GM23338 (cell line): ENCODE measurements at regions not wholly inside any gene's neighbourhood (a gene's known extent, or its start where the extent isn't known, plus 50 kb on each side); places are given as distances from the start of the nearest gene placed in this dataset.
A peak's percentile ranks its signal among the peaks of the same experiment; 100 is the strongest.

Experiments used
- ATAC-seq: fragments of 200-7000 bp; cut with Tn5 transposase; 3 replicates; pipeline ENCODE4 v1.9.1; 2020
- DNase-seq: peaks from one replicate; pipeline ENCODE4 v3.0.0-alpha.2; 2015; ENCODE audit warnings: low spot score
- H2AFZ ChIP-seq: fragments of 200-600 bp; sonication (generic); 2 replicates; pipeline ENCODE4 v1.8.0; 2016; ENCODE audit warnings: antibody characterized with exemption, mild to moderate bottlenecking, moderate library complexity
- H3F3A ChIP-seq: fragments of 200-600 bp; sonication (generic); replicated peaks from 2 replicates; pipeline ENCODE4 v1.8.0; 2017; ENCODE audit warnings: antibody characterized with exemption, mixed run types, low read depth
- H3K27ac ChIP-seq: fragments of 200-600 bp; sonication (generic); 2 replicates; pipeline ENCODE4 v1.6.1; 2016; ENCODE audit warnings: low read depth
- H3K27me3 ChIP-seq: fragments of 200-600 bp; sonication (generic); 2 replicates; pipeline ENCODE4 v1.8.0; 2016; ENCODE audit warnings: mild to moderate bottlenecking, mixed run types, moderate library complexity; ENCODE audit not compliant: insufficient read depth
- H3K36me3 ChIP-seq: fragments of 200-600 bp; sonication (generic); 2 replicates; pipeline ENCODE4 v1.8.0; 2016; ENCODE audit warnings: mild to moderate bottlenecking; ENCODE audit not compliant: insufficient read depth
- H3K4me1 ChIP-seq: fragments of 200-600 bp; sonication (generic); 2 replicates; pipeline ENCODE4 v1.8.0; 2016; ENCODE audit warnings: mild to moderate bottlenecking, moderate library complexity; ENCODE audit not compliant: insufficient read depth
- H3K4me2 ChIP-seq: fragments of 200-600 bp; sonication (generic); 2 replicates; pipeline ENCODE4 v1.7.1; 2017; ENCODE audit warnings: mixed run types
- H3K4me3 ChIP-seq: fragments of 200-600 bp; sonication (generic); 2 replicates; pipeline ENCODE4 v1.6.1; 2016; ENCODE audit warnings: mixed run types
- H3K79me2 ChIP-seq: fragments of 200-600 bp; sonication (generic); replicated peaks from 2 replicates; pipeline ENCODE4 v1.8.0; 2017; ENCODE audit warnings: mild to moderate bottlenecking; ENCODE audit not compliant: insufficient read depth
- H3K9me2 ChIP-seq: fragments of 200-600 bp; sonication (generic); 2 replicates; pipeline ENCODE4 v1.8.0; 2017; ENCODE audit not compliant: insufficient read depth
- H4K20me1 ChIP-seq: fragments of 200-600 bp; sonication (generic); replicated peaks from 2 replicates; pipeline ENCODE4 v1.8.0; 2017; ENCODE audit warnings: mild to moderate bottlenecking; ENCODE audit not compliant: insufficient read depth
- H3K27ac Mint-ChIP-seq: 2 replicates; pipeline ENCODE4 v1.8.0; 2020; ENCODE audit warnings: inconsistent platforms, mild to moderate bottlenecking, moderate library complexity, mixed read lengths
- H3K27me3 Mint-ChIP-seq: 3 replicates; pipeline ENCODE4 v1.8.0; 2022; ENCODE audit warnings: low read depth, mild to moderate bottlenecking, moderate library complexity, mixed read lengths, inconsistent platforms; ENCODE audit not compliant: insufficient read depth, poor library complexity
- H3K36me3 Mint-ChIP-seq: 3 replicates; pipeline ENCODE4 v1.8.0; 2021; ENCODE audit warnings: low read depth, mild to moderate bottlenecking, inconsistent platforms, moderate library complexity, mixed read lengths
- H3K4me1 Mint-ChIP-seq: 3 replicates; pipeline ENCODE4 v1.8.0; 2020; ENCODE audit warnings: mild to moderate bottlenecking, inconsistent platforms, mixed read lengths
- H3K4me3 Mint-ChIP-seq: 3 replicates; pipeline ENCODE4 v1.8.0; 2021; ENCODE audit warnings: moderate library complexity, mild to moderate bottlenecking, inconsistent platforms, mixed read lengths
- H3K9me3 Mint-ChIP-seq: 3 replicates; pipeline ENCODE4 v1.8.0; 2020; ENCODE audit warnings: moderate library complexity, mild to moderate bottlenecking, inconsistent platforms, mixed read lengths
- CREB1 ChIP-seq: fragments of 250-450 bp; sonication (Bioruptor Pico); IDR thresholded peaks from 2 replicates; pipeline ENCODE4 v1.5.0; 2020; ENCODE audit warnings: low read depth, mild to moderate bottlenecking, moderate library complexity
- EZH2phosphoT487 ChIP-seq: fragments of 200-600 bp; sonication (generic); IDR thresholded peaks from one replicate; pipeline ENCODE4 v1.8.1; 2018; ENCODE audit warnings: antibody characterized with exemption; ENCODE audit not compliant: unreplicated experiment
- NANOG ChIP-seq: IDR thresholded peaks from 2 replicates; pipeline ENCODE4 v1.6.1; 2016; ENCODE audit warnings: antibody characterized with exemption, borderline replicate concordance
- STAT1 ChIP-seq: IDR thresholded peaks from one replicate; pipeline ENCODE4 v1.6.1; 2016; ENCODE audit warnings: antibody characterized with exemption; ENCODE audit not compliant: unreplicated experiment
- ZNF114 ChIP-seq: fragments of 250-450 bp; sonication (Bioruptor Pico); IDR thresholded peaks from 2 replicates; pipeline ENCODE4 v1.5.0; 2020; ENCODE audit warnings: mild to moderate bottlenecking, moderate library complexity
- ZNF331 ChIP-seq: fragments of 250-450 bp; sonication (Bioruptor Pico); IDR thresholded peaks from 2 replicates; pipeline ENCODE4 v1.5.0; 2020; ENCODE audit warnings: low read depth, mild to moderate bottlenecking, moderate library complexity
- TF ChIP-seq, protein P1 (sequence below), 2 experiments: fragments of 200-600 bp in 1 of 2; sonication (generic) in 1 of 2; conservative IDR thresholded peaks; 2 replicates each; pipeline versions ENCODE4 v1.5.1 to v1.6.1; 2016 to 2017; ENCODE audit warnings: antibody characterized with exemption in 2 of 2, low read depth in 2 of 2, mild to moderate bottlenecking in 2 of 2, moderate library complexity in 1 of 2
- TF ChIP-seq, protein P2 (sequence below): IDR thresholded peaks from 2 replicates; pipeline ENCODE4 v1.6.1; 2016; ENCODE audit warnings: antibody characterized with exemption

DNA sequence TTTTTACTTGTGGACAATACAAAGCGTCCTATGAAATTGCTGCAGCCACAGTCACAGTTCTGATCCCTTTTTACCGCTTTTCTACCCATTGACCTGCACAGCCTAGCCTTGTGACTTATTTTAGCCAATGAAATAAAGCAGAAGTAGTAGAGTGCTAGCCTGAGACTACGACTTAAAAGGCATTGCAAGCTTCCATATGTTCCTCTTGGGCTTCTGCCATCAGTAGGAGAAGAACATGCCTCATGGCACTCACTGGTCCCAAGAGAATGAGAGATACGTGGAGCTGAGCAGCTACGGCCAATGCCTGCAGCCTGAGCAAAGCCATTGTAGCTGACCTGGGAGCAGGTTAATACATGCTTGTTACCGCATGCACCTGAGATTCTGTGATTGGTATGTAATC, 416.6 kb upstream of the CLINT1 start:
- no peak overlapping the region for H3K4me3 Mint-ChIP-seq
- peaks cover 2% of the 10 kb centered on the region for H3K27me3 Mint-ChIP-seq
- Histone ChIP-seq H3K4me1 (peaks cover 14% of the 10 kb centered on the region), H3K9me2 (peaks cover 7% of the 10 kb centered on the region; the same call in 1 of the 2 replicates), H3K27me3 (no peaks in the 10 kb centered on the region), H3K4me2 (no peak overlapping the region), H3K79me2 (no peaks in the 10 kb centered on the region), H3F3A (no peaks in the 10 kb centered on the region), H3K36me3 (no peaks in the 10 kb centered on the region), H4K20me1 (no peaks in the 10 kb centered on the region), H3K27ac (no peak overlapping the region), H2AFZ (no peak overlapping the region), H3K4me3 (no peak overlapping the region)
- peaks cover 26% of the 10 kb centered on the region for H3K4me1 Mint-ChIP-seq
- TF ChIP-seq ZNF114, result no peak
- TF ChIP-seq ZNF331 (CRISPR knock-in tag), result no peak
- TF ChIP-seq, protein P1, sequence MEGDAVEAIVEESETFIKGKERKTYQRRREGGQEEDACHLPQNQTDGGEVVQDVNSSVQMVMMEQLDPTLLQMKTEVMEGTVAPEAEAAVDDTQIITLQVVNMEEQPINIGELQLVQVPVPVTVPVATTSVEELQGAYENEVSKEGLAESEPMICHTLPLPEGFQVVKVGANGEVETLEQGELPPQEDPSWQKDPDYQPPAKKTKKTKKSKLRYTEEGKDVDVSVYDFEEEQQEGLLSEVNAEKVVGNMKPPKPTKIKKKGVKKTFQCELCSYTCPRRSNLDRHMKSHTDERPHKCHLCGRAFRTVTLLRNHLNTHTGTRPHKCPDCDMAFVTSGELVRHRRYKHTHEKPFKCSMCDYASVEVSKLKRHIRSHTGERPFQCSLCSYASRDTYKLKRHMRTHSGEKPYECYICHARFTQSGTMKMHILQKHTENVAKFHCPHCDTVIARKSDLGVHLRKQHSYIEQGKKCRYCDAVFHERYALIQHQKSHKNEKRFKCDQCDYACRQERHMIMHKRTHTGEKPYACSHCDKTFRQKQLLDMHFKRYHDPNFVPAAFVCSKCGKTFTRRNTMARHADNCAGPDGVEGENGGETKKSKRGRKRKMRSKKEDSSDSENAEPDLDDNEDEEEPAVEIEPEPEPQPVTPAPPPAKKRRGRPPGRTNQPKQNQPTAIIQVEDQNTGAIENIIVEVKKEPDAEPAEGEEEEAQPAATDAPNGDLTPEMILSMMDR (conservative IDR thresholded peaks at IDR 0.05; ENCODE audit: low read depth in 2 of 2), result no peak
- no peaks in the 10 kb centered on the region for H3K36me3 Mint-ChIP-seq
- no peak overlapping the region for H3K27ac Mint-ChIP-seq
- ATAC-seq, result no peak
- H3K9me3 Mint-ChIP-seq, result no peaks in the 10 kb centered on the region
- no peak for DNase-seq

DNA sequence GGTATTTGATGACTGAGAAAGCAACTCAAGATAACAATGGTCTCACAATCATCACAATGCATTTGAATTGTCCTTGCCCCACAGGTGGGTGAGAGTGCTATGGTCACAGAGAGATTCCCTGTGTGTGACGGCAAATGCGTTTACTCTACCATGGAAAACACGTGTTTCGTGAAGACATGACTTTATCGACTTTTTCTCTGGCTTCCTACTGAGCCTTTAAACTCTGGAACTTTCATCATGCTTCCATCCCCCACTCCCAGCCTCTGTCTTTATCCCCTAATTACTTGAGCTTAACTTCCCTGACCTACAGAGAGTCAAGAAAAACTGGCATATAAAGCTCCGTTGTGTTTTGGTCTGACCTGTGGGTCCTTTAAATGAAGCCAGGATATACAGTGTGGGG, 414.1 kb upstream of the CLINT1 start:
- Histone ChIP-seq H3K27ac (no peak overlapping the region), H3K9me2 (peaks cover 3% of the 10 kb centered on the region; the same call in 1 of the 2 replicates), H3K4me1 (peaks cover 14% of the 10 kb centered on the region), H3K79me2 (no peaks in the 10 kb centered on the region), H3K4me3 (no peak overlapping the region), H3K27me3 (no peaks in the 10 kb centered on the region), H2AFZ (no peak overlapping the region), H3K36me3 (no peaks in the 10 kb centered on the region), H4K20me1 (no peaks in the 10 kb centered on the region), H3K4me2 (peak overlapping the region; percentile 33), H3F3A (no peaks in the 10 kb centered on the region)
- Mint-ChIP-seq H3K36me3 (no peaks in the 10 kb centered on the region; the same call in 2 of the 3 replicates), H3K9me3 (peaks cover 3% of the 10 kb centered on the region; the same call in 1 of the 3 replicates), H3K27ac (peak overlapping the region; percentile 45; the same call in 1 of the 2 replicates), H3K4me3 (peak overlapping the region; percentile 23; the same call in 1 of the 3 replicates), H3K4me1 (peaks cover 26% of the 10 kb centered on the region), H3K27me3 (peaks cover 2% of the 10 kb centered on the region)
- no peak for TF ChIP-seq ZNF114
- peak; percentile 53 for TF ChIP-seq CREB1 (CRISPR knock-in tag)
- TF ChIP-seq, protein P2, sequence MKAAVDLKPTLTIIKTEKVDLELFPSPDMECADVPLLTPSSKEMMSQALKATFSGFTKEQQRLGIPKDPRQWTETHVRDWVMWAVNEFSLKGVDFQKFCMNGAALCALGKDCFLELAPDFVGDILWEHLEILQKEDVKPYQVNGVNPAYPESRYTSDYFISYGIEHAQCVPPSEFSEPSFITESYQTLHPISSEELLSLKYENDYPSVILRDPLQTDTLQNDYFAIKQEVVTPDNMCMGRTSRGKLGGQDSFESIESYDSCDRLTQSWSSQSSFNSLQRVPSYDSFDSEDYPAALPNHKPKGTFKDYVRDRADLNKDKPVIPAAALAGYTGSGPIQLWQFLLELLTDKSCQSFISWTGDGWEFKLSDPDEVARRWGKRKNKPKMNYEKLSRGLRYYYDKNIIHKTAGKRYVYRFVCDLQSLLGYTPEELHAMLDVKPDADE, result no peak
- TF ChIP-seq EZH2phosphoT487, result no peak
- TF ChIP-seq NANOG, result no peak
- DNase-seq (peak; percentile 43), ATAC-seq (peak; percentile 90)

DNA sequence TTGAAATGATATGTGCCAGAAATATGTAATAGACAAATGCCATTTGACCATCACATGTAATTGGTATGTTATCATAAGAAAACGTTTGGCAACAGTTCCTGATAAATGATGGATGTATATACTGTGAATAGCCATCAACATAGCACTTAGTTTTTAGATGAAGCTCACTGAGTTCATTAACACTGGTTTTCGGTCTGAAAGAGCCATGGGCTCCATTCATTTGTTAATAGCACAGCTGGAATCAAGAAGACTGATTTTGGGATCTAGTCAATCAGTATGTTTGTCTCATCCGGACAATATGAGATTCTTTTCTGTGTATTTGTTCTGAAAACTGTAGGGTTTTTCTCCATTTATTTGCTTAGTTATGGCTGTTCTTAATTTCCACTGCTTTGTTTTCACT, 413.5 kb upstream of the CLINT1 start:
- no peaks in the 10 kb centered on the region for H3K79me2 ChIP-seq
- TF ChIP-seq STAT1 (no peak), ZNF331 (CRISPR knock-in tag) (peak; percentile 56; the same call in 1 of the 2 replicates)
- H3F3A ChIP-seq, result no peaks in the 10 kb centered on the region
- peaks cover 14% of the 10 kb centered on the region for H3K4me1 ChIP-seq
- DNase-seq, result peak; percentile 32
- H3K4me3 ChIP-seq, result no peak overlapping the region
- H4K20me1 ChIP-seq, result no peaks in the 10 kb centered on the region
- no peak overlapping the region for H3K27ac ChIP-seq
- peaks cover 3% of the 10 kb centered on the region; the same call in 1 of the 2 replicates for H3K9me2 ChIP-seq
- no peaks in the 10 kb centered on the region for H3K36me3 ChIP-seq
- Mint-ChIP-seq H3K36me3 (no peaks in the 10 kb centered on the region; the same call in 2 of the 3 replicates), H3K4me1 (peaks cover 26% of the 10 kb centered on the region), H3K27ac (0 out of 2 replicates have a peak overlapping the region, but pooled peaks have one; percentile 45), H3K27me3 (peaks cover 2% of the 10 kb centered on the region), H3K4me3 (no peak overlapping the region), H3K9me3 (peaks cover 8% of the 10 kb centered on the region; the same call in 2 of the 3 replicates)
- peak overlapping the region; percentile 33 for H3K4me2 ChIP-seq
- ATAC-seq, result peak; percentile 80
- H3K27me3 ChIP-seq, result no peaks in the 10 kb centered on the region
- H2AFZ ChIP-seq, result no peak overlapping the region
